Activated CD8-positive, alpha-beta T cell treated with anti-CD3 and anti-CD28 coated beads for 36 hours (primary cell): ENCODE measurements at regions not wholly inside any gene's neighbourhood (a gene's known extent, or its start where the extent isn't known, plus 50 kb on each side); places are given as distances from the start of the nearest gene placed in this dataset.
"Not testable (repeated sequence)": the region's sequence is repeated elsewhere in the genome, so short reads cannot be mapped to it uniquely, and the experiment has no call there.

Experiments used
- ATAC-seq: fragments of 200-7000 bp; cut with Tn5 transposase; one replicate; pipeline ENCODE4 v1.10.0; 2021; ENCODE audit warnings: mild to moderate bottlenecking, moderate library complexity
- CTCF ChIA-PET: fragments of 350-600 bp; sonication (Branson Sonifier 250); formaldehyde crosslinking; loops from one replicate; lab custom pipeline; 2021; ENCODE audit warnings: antibody characterized with exemption; lab: Charles Lee
- POLR2A ChIA-PET: fragments of 350-600 bp; sonication (Branson Sonifier 250); formaldehyde crosslinking; loops from one replicate; lab custom pipeline; 2021; ENCODE audit warnings: antibody characterized with exemption; lab: Charles Lee
- DNase-seq: peaks from one replicate; pipeline ENCODE4 v3.0.0-alpha.2; 2020
- H3K27ac Mint-ChIP-seq: one replicate; pipeline ENCODE4 v1.8.0; 2021; ENCODE audit warnings: mild to moderate bottlenecking, mixed read lengths
- H3K27me3 Mint-ChIP-seq: one replicate; pipeline ENCODE4 v1.8.0; 2021; ENCODE audit warnings: mixed read lengths
- H3K36me3 Mint-ChIP-seq: one replicate; pipeline ENCODE4 v1.8.0; 2021; ENCODE audit warnings: low read depth, mixed read lengths
- H3K4me1 Mint-ChIP-seq: one replicate; pipeline ENCODE4 v1.8.0; 2021; ENCODE audit warnings: low read depth, mixed read lengths
- H3K4me3 Mint-ChIP-seq: one replicate; pipeline ENCODE4 v1.8.0; 2021; ENCODE audit warnings: mild to moderate bottlenecking, moderate library complexity, mixed read lengths
- H3K9me3 Mint-ChIP-seq: one replicate; pipeline ENCODE4 v1.8.0; 2021; ENCODE audit warnings: mixed read lengths
- intact Hi-C: fragments of 100-400 bp; cut with micrococcal nuclease; formaldehyde crosslinking; loops from one replicate; pipeline ENCODE4 v1.10.0; 2022
- TF ChIP-seq, protein P1 (sequence below): fragments of 200-600 bp; IDR thresholded peaks from one replicate; pipeline ENCODE4 v1.8.0; 2022; ENCODE audit warnings: antibody characterized with exemption, mild to moderate bottlenecking

DNA sequence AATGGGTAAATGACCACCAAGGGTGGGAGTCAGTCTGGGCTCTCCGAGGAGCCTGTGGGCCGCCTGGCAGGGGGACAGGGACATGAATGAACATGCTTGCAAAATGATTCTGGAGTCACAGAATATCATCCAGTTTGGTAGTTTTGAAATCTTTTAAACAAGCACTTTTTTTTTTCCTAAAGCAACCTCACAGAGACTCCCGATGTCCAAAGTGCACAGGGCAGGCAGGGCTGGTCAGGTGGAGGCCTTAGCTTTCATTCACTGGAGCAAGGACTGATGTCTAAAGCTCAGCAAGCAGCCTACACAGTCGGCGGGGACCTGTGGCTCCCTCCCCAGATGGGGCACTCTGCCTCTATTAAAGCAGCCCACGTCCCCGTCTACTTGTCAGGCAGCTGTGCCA lies 402.9 kb downstream of the PPP1R2C start:
- ChIA-PET POLR2A (no interaction called here), CTCF (no interaction called here)
- H3K4me3 Mint-ChIP-seq: no peak overlapping the region
- H3K27ac Mint-ChIP-seq: no peak overlapping the region
- intact Hi-C loops: no loop called here
- H3K27me3 Mint-ChIP-seq: no peaks in the 10 kb centered on the region
- no peak for ATAC-seq
- no peak for DNase-seq
- H3K36me3 Mint-ChIP-seq: no peaks in the 10 kb centered on the region
- no peaks in the 10 kb centered on the region for H3K4me1 Mint-ChIP-seq
- H3K9me3 Mint-ChIP-seq: no peaks in the 10 kb centered on the region
- TF ChIP-seq, protein P1, sequence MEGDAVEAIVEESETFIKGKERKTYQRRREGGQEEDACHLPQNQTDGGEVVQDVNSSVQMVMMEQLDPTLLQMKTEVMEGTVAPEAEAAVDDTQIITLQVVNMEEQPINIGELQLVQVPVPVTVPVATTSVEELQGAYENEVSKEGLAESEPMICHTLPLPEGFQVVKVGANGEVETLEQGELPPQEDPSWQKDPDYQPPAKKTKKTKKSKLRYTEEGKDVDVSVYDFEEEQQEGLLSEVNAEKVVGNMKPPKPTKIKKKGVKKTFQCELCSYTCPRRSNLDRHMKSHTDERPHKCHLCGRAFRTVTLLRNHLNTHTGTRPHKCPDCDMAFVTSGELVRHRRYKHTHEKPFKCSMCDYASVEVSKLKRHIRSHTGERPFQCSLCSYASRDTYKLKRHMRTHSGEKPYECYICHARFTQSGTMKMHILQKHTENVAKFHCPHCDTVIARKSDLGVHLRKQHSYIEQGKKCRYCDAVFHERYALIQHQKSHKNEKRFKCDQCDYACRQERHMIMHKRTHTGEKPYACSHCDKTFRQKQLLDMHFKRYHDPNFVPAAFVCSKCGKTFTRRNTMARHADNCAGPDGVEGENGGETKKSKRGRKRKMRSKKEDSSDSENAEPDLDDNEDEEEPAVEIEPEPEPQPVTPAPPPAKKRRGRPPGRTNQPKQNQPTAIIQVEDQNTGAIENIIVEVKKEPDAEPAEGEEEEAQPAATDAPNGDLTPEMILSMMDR: no peak

DNA sequence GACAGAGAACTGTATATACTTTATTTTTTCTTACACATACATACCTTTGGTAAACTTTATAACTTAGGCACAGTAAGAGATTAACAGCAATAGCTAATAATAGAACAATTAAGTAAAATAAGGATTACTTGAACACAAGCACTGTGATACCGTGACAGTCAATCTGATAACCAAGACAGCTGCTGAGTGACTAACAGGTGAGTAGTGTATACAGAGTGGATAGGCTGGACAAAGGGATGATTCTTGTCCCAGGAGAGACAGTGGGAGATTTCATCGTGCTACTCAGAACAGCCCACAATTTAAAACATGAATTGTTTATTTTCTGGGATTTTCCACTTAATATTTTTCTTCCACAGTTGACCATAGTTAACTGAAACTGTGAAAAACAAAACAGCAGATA lies 411.8 kb downstream of the PPP1R2C start:
- Mint-ChIP-seq H3K36me3 (no peaks in the 10 kb centered on the region), H3K4me1 (peaks cover 2% of the 10 kb centered on the region), H3K9me3 (peaks cover 2% of the 10 kb centered on the region), H3K27me3 (no peaks in the 10 kb centered on the region), H3K4me3 (no peak overlapping the region), H3K27ac (no peak overlapping the region)
- ATAC-seq: no peak
- CTCF ChIA-PET: no interaction called here
- DNase-seq: no peak
- POLR2A ChIA-PET: no interaction called here
- TF ChIP-seq, protein P1: no peak
- intact Hi-C loops: no loop called here

DNA sequence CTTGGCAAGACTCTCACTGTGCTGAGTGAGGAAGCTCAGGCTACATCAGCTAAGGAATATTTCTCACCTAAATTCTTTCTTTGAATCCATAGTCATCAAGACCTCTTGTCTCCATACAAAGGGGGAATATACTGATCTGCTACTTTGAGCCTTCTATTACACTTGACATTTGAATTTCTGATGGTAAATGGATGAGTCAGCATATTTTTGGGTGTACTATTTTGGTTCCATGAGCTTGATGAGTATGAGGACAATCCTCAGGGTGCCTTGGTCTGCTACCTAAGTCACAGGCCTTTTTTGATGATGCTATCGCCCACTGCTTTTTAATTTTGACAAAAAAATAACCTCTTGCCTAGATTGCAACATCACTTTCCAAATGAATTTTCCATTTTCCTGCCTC lies 415.7 kb downstream of the PPP1R2C start:
- POLR2A ChIA-PET: no interaction called here
- Mint-ChIP-seq H3K27ac (no peak overlapping the region), H3K36me3 (no peaks in the 10 kb centered on the region), H3K4me3 (no peak overlapping the region), H3K27me3 (no peaks in the 10 kb centered on the region), H3K9me3 (peaks cover 2% of the 10 kb centered on the region), H3K4me1 (peaks cover 2% of the 10 kb centered on the region)
- no peak for ATAC-seq
- TF ChIP-seq, protein P1: no peak
- intact Hi-C loops: no loop called here
- CTCF ChIA-PET: no interaction called here
- no peak for DNase-seq

DNA sequence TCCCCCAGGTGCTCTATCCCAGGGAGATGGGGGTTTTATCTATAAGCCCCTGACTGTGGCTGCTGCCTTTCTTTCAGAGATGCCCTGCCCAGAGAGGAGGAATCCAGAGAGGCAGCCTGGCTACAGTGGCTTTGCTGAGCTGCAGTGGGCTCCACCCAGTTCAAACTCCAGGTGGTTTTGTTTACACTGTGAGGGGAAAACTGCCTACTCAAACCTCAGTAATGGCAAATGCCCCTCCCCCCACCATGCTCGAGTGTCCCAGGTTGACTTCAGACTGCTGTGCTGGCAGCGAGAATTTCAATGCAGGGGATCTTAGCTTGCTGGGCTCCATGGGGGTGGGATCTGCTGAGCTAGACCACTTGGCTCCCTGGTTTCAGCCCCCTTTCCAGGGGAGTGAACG lies 419.6 kb upstream of the CASK start:
- intact Hi-C loops, CTCF ChIA-PET, H3K27me3 Mint-ChIP-seq, H3K9me3 Mint-ChIP-seq, DNase-seq, ATAC-seq, H3K36me3 Mint-ChIP-seq, H3K27ac Mint-ChIP-seq, H3K4me1 Mint-ChIP-seq, H3K4me3 Mint-ChIP-seq, POLR2A ChIA-PET: not testable (repeated sequence)
